NCI-H82 (cell line): ENCODE measurements at regions not wholly inside any gene's neighbourhood (a gene's known extent, or its start where the extent isn't known, plus 50 kb on each side); places are given as distances from the start of the nearest gene placed in this dataset.
"Not testable (repeated sequence)": the region's sequence is repeated elsewhere in the genome, so short reads cannot be mapped to it uniquely, and the experiment has no call there.

ENCODE experiments used
- DNase-seq: peaks from one replicate; lab custom pipeline; 2025; lab: John Stamatoyannopoulos, UW

DNA sequence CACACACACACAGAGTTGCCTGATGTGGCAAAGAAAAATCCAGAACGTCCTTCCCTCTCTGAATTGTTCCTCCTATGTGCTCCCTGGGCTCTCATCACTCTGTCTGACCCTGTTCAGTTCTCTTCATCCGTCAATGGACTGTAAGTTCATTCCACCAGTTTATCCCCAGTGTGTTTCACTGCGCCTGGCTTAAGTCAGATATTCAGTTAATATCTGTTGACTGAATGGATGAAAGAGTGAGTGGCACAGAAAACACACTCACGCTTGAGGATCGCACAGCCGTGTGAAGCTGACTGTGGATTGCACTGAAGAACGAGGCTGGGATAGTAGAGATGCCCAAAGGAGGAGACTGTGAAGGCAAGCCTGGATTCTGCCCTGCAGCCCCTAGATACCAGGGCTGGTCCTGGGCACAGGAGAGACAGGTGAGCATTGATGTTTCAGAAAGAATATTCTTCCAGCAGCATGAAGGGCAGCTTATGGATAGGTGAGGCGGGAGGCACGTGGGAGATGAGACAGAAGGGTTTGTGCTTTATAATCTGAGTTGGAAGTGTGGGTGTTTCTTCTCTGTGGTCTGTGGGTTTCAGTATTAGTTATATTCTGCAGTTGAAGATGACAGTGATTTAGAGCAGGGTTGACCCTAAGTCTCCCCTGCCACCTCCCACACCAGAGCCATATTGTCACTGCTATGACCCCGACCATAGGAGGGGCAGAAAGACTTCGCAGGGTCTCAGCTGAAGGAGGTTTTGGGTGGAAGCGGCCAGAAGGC, 129.9 kb downstream of the SOCS6 start:
- no peak for DNase-seq

DNA sequence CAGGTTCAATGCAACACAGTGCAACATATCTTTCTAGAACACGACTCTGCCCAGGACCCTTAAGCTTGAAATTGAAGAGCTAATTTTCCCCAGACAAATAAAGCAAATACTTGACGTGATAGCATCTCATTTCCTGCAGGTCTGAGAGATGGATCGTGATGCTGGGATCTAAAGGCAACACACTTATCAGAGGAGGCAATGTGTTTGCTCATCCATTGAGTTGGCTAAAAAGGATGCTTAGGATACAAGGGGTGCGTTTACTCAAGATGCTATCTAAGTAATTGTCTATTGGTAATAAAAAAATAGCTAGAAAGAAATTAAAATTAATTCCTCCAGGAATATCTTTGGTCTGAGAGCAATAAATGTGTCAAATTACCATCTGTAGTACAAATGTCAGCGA, 129.0 kb downstream of the SOCS6 start:
- no peak for DNase-seq

DNA sequence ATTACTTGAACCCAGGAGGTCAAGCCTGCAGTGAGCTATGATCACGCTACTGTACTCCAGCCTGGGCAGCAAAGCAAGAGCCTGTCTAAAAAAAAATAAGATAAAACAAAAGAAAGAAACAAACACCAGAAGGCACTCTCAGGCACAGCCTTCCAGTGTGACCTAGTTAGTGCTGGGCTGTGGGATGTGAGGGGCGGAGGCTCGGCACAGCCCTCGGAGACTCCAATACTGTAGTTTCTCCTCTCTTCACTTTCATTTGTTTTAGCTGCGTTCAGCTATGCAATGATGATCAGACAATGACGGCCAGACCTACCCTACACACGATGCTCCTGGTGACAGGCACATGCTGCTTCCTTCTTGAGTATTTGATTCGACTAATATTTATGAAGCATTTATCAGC, 127.7 kb downstream of the SOCS6 start:
- DNase-seq = peak; percentile 57

DNA sequence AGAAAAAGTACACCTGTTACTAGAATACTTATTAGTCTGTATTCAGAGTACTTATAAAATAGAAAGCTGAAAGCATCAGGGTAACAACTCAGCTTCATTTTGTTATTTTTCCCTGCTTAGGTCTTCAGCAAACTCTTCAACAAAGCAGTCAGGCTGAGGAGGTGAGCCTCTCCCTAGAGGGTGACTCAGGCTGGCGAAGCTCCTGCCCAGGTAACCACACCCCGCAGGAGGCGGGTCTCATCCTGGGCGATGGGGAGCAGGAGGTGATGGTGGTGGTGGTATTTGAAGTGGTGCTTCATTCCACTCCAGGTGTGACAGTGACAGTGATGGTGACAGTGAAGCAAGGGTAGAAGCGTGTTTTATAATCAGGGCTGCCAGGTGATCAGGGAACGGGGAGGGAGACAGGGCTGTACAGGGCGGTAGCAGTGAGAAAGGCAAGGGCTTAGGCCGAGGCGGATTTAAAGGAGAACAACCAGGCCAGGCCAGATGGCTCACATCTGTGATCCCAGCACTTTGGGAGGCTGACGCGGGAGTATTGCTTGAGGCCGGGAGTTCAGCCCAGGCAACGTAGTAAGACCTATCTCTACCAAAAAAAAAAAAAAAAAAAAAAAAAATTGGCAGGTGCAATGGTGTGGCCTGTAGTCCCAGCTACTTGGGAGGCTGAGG, 127.1 kb downstream of the SOCS6 start:
- peak; percentile 98 for DNase-seq

DNA sequence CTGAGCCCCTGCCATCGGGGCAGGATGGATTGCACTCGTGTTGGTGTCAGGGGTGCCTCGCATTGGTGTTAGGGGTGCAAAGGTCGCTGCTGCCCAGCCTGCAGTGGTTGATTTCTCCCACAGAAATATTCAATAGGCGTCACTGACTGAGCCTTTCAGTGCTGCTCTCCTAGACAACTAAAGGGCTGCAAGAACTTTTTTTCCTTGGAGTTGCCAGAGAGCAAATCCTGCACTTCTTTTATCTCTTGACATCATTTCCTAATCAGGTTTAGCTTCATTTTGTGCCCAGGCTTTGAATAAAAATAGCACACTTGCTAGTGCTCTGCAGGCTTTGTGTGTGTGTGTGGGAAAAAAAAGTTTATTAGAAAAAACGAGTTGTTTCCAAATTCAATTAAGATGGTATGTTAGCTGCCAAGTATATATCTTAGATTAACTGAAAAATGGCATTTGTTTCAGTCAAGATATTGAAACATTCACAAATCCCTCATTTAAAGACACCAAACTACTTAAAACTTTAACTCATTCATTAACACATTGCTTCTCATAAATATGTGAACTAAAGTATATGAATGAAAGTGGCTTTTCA, 125.6 kb downstream of the SOCS6 start:
- no peak for DNase-seq

DNA sequence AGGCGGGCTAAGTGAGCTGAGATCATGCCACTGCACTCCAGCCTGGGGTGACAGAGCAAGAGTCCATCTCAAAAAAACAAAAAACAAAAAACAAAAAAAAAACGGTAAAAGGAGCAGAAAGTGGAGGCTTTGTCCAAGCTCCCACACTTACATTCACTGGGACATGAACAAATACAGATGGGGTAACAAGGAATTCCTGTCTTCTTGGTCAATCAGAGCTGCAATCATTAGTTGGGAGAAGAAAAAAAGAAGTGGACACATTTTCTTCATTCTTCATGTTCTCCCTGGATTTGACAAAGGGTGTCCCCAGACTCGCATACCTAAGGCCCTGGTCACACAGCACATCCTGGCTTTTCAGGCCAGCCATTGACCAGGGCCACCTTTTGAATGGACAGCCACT, 124.6 kb downstream of the SOCS6 start:
- DNase-seq = no peak

DNA sequence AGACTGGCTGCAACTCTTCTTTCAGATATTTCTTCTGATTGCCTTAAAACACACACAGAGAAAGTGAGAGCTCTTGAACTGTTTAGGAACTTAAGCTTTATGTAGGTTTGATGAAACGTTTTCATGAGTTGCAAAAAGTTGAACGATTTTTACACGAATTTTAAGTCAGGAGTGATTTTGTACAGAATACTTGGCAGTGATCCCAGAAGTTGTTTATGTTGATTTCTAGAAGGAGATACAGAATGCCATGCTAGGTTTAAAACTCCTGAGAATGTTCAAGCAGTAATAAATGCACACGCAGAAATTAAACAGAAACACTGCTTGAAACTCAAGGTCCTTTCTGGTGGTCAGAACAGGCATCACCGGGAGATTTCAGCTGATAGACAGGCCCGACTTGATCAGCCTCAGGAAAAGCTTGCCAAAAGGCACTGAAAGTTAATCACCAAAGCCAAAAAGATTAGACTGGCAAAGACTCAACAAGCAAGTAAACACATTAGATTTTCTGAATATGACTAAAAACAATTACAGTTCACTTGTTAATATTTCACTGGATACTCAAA, 123.1 kb downstream of the SOCS6 start:
- peak; percentile 10 for DNase-seq

DNA sequence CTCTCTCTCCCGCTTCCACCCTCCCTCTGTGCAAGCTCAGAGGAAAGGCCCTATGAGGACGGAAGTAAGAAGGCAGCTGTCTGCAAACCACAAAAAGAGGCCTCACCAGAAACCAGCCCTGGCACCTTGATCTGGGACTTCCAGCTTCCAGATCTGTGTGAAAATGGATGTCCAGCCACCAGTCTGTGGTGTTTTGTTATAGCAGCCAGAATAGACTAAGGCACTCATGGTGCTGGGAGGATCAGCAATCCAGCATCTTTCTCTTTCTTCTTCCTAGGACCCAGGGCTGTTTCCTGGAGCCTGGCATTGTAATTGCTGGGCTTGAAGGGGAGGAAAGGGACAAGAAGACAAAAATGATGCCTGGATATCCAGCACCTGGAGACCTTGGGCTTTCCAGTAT, 122.5 kb downstream of the SOCS6 start:
- no peak for DNase-seq

DNA sequence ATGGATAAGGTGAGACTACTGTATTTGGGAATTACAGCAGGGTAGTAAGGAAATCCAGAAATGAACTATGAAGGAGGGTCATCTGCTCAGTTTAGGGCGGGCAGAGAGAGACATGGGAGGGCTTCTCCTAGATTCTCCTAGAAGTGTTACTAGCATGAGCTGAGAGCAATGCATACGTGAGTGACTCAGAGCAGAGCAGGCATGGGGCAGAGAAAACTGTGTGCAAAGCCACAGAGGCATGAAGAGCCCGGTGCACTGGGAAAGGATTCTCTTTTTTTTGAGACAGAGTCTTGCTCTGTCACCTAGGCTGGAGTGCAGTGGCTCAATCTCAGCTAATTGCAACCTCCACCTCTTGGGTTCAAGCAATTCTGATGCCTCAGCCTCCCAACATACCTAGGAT, 116.2 kb downstream of the SOCS6 start:
- DNase-seq = no peak

DNA sequence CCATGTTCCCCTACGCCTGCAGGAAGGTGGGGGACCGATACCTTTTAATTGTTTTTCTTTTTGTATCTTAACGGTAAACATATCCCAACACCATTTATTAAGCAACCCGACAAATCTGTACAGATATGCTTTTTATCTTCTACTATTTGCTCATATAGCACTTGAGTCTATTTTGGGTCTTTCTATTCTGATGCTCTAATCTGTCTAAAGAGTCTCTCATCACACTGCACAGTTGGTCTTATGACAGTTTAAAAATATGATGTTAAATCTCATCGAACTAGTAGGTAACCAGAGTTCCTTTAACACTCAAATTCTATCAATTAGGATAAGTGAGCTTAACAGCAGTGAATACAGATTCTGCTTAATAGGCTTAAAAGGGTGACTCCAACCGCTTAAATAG, 111.6 kb downstream of the SOCS6 start:
- peak; percentile 80 for DNase-seq

DNA sequence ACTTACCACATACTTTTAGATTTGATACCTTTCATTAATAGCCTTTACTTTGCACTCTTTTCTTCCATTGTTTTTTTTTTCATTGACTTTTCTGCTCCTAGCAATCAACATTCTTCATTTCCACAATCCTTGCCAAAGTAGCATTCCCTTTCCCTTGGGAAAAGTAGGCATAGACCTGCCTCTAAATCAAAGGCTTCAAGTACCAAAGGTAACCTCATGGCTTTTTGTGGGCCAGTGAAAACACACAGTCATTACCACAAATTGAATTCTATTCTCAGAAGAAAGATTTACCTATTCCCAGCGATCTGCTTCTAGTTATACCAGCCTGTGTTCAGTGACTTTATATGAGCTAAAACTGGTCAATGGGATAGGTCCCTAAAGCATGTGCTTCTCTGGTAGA, 109.2 kb downstream of the SOCS6 start:
- no peak for DNase-seq

DNA sequence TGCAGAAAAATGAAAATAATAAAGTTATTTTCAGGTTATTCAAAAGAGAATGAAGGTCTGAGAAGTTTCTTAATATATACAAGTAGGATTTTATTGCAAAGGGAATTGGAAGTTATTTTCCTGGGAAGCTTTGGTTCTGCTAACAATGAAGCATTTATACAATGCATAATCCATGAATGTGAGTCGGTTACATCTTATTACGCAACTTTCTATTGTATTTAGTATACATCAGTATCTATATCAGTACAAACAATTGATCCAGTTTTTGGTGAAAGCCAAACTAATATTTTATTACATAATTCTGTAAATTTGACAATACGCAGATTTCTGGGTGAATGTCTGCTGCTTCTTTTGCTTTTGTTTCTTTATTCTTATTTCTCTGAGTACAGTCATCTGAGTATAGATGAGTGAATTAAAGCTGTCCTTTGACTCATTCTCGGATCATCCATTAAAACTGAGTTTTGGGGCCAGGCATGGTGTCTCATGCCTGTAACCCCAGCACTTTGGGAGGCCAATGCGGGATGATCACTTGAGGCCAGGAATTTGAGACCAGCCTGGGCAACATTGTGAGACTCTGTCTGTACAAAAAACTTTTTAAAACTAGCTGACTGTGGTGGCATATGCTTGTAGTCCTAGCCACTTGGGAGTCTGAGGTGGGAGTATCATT, 108.5 kb downstream of the SOCS6 start:
- DNase-seq = no peak

DNA sequence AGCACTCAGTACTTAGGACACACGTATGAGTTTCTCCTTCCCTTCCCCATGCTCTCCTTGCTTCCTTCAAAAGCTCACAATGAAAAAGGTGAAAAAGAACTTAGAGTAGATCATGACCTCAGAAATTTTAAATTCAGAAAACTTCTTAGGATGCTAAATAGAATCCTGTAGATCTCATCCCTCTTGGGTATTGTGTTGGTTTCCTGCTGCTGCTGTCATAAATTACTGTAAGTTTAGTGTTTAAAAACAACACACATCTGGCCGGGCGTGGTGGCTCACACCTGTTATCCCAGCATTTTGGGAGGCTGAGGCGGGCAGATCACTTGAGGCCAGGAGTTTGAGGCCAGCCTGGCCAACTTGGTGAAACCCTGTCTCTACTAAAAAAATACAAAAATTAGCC, 106.9 kb downstream of the SOCS6 start:
- DNase-seq = not testable (repeated sequence)

DNA sequence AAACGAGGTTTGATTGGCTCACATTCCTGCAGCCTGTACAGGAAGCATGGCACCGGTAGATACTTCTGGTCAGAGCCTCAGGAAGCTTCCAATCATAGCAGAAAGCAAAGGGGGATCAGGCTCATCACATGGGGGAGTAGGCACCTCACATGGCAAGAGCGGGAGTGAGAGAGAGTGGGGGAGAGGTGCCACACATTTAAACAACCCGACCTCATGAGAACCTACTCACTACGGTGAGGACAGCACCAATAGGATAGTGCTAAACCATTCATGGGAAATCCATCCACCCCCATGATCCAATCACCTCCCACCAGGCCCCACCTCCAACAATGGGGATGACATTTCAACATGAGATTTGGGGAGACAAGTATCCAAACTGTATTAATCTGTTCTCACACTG, 105.8 kb downstream of the SOCS6 start:
- DNase-seq = no peak

DNA sequence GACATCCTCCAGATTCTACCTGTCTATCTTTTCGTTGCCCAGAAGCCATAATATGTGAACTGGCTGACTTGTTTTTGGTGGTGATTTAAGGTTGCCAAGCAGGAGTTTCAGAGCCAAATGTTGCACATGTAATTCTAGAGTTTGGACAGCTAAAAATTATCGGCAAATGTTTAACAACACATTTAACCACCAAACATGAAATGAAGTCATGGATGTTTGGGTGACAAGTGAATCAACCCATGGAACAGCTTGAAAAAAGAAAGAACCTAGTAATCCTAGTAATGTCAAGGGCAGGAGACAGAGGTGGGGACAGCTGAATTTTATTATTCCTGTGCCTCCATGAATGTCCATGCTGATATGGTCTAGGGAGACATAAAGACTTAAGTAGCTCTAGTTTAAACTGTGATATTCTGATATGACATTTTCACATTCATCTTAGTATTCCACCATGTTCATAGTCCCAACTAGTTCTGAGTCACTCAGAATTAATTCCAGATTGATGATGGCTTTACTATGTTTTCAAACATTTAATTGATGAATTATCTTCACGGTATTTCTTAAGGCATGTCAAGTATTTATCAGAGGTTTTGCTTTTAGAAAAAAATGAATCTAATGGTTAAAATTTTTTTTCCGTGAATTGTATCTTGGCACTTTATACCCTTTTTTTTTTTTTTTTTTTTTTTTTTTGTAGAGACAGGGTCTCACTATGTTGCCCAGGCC, 101.7 kb downstream of the SOCS6 start:
- DNase-seq = no peak

DNA sequence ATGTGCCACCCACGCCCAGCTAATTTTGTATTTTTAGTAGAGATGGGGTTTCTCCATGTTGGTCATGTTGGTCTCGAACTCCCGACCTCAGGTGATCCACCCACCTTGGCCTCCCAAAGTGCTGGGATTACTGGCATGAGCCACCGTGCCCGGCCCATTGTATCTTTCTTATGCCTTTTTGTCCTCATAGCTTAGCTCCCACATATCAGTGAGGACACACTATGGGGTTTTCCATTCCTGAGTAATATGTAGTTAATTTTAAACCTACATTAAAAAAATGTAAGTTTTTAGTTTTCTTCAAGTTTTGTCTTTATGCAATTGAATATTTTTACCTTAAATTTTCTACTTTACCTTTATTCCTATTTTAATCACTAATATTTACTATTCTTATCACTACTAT, 100.2 kb downstream of the SOCS6 start:
- DNase-seq = not testable (repeated sequence)

DNA sequence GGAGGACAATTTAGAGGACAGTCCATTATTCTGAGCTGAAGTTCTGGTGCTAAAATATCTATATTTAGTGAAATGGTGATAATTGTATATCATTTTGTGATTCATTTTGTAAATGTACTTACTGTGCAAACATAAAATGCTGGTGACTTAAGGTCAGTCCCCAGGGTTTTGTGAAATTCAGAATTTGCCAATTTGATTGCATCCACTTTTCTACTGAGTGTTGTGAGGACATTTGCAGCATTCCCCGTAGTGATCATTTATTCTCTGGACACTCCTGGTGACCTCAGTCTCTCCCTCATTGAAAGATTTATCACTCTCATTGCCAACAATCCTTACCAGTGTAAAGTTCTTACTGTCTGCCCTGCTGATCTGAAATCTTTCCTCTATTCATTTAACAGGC, 98.2 kb downstream of the SOCS6 start:
- DNase-seq = no peak

DNA sequence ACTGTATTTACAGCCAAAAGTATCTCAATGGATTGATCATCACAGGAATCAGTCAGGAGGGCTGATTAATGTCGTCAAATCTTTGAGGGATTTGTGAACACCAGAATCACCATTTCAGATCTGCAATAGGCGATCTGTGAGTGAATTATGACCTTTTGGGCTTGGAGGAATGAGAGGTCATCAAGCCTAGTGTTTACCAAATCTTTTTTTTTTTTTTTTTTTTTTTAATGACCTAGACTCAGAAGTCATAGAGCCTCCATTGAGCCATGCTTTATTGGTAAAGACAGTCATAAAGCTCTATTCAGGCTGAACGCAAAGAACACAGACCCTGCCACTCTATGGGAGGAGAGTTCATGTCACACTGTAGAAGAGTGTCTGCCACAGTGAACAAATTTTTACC, 97.7 kb downstream of the SOCS6 start:
- no peak for DNase-seq

DNA sequence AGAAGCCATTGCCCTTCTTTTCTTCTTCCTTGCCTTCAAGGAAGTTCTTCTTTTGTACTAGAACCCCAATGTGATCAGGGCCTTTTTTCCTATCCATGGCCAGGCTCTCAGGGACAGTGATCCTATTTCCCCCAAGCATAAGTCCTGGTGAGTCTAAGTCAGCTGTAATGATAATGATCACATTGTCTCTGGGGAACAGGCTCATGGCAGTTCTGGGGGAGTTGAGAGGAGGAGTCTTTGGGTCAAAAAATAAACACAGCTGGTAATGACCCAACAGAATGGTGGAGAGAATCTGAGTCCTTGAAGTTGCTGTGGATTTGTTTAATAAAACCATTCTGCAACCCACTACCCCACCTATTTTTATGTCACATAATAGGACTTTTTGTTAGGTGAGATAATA, 96.6 kb downstream of the SOCS6 start:
- DNase-seq = peak; percentile 17

DNA sequence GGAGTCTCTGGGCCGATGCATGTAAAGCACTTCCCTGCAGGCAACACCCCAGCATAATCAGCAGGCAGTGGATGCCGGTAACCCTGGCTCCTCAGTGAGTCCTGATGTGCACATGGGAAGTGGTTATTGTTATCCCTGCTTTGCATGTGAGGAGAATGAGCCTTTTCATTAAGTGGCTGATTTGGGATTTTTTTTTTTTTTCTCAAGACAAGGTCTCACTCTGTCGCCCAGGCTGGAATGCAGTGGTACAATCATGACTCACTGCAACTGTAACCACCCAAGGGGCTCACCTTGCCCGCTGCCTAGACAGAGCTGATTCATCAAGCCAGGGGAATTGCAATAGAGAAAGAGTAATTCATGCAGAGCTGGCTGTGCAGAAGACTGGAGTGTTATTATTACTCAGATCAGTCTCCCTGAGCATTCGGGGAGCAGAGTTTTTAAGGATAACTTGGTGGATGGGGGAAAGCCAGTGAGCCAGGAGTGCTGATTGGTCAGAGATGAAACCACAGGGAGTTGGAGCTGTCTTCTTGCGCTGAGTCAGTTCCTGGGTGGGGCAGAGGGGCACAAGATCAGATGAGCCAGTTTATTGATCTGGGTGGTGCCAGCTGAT, 95.4 kb downstream of the SOCS6 start:
- DNase-seq = no peak

DNA sequence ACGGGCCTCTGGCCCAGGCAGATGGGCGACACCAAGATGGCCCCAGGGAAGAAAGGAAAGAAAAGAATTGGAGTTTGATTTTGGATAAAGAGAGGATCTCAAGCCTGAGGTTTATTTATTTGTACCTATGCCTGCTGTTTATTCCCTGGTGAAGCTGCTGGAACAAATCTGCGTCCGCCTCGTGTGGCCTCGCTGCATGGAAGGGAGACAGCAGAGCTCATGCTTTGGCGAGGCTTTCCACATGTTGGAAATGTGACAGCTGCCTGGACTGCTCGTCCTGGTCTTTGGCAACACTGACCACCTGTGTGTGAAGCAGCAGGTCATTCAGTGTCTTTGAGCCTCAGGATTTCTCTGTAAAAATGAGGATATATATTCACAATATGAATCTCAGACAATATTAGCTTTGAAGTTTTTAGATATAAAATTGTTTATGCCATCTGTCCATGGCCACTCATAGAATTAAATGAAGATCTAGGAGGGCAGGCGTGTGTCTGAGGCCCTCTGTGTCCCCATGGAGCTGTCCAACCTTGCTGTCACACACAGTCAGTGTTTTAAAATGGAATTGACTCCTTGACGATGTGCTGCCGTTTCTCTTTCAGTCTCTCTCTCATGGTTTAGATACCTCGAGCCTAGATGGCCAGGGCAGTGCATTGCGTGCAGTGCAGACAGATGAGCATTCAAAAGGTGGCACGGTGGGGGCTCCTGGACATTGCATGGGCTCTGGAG, 94.3 kb downstream of the SOCS6 start:
- DNase-seq = no peak
